ENCODE measurements at regions not wholly inside any gene's neighbourhood (a gene's known extent, or its start where the extent isn't known, plus 50 kb on each side); places are given as distances from the start of the nearest gene placed in this dataset.

DNA sequence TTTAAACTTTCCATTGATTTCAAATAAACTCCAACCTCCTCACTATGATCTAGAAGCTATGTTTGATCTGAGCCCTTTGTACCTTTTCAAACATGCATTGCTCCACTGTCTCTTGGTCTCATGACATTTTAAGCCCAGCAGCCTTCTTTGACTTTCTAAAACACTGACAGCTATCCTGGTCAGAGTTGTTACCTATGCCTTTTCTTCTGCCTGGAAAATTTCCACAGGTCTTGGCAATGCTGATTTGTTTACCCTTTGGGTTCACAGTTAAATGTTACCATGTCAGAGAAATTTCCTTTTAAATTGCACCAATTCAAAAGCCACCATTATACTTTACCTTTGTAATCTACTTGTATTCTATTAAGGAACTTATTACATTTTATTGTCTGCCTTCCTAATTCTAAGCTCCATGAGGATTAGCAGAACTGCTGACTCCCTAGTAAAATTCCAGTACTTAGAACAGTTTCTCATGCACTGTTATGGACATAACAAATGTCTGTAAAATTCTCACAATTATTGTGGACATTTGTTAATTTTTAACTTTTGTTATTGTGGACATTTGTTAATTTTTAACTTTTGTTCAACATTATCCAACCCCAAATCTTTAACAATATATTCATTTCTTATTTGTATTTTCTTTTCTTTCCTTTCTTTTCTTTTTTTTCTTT lies 1064.4 kb downstream of the NCAM2 start:
- H3K4me1 Mint-ChIP-seq, result no peaks in the 10 kb centered on the region
- intact Hi-C loops (cut with micrococcal nuclease), result no loop called here
- peaks cover 5% of the 10 kb centered on the region for H3K9me3 Mint-ChIP-seq
- no peak overlapping the region for H3K4me3 Mint-ChIP-seq
- DNase-seq, result no peak
- H3K36me3 Mint-ChIP-seq (ENCODE audit: low read depth), result no peaks in the 10 kb centered on the region
- H3K27me3 Mint-ChIP-seq, result no peaks in the 10 kb centered on the region
- H3K27ac Mint-ChIP-seq, result no peak overlapping the region

DNA sequence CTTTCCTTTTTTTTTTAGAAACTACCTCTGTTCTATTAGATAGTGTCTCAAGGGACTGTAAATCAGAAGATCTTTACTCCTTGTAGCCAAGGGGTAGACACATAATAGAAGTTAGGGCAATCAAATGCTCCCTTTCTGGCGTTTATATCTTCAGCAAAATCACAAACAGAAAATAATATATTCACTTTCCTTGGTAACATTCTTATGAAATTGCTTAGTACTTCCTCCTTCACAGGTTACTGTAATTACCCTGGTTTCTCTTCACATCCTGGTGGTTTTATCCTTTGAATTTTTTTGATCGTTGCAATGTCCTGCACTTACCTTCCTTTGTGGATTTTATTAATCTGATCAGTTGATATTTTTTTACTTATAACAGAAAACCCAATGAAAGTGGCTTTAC lies 1064.9 kb downstream of the NCAM2 start:
- no peak for DNase-seq
- Mint-ChIP-seq H3K27ac (no peak overlapping the region), H3K4me3 (no peak overlapping the region), H3K9me3 (peaks cover 5% of the 10 kb centered on the region), H3K4me1 (no peaks in the 10 kb centered on the region), H3K36me3 (ENCODE audit: low read depth) (no peaks in the 10 kb centered on the region), H3K27me3 (no peaks in the 10 kb centered on the region)
- intact Hi-C loops (cut with micrococcal nuclease), result no loop called here

DNA sequence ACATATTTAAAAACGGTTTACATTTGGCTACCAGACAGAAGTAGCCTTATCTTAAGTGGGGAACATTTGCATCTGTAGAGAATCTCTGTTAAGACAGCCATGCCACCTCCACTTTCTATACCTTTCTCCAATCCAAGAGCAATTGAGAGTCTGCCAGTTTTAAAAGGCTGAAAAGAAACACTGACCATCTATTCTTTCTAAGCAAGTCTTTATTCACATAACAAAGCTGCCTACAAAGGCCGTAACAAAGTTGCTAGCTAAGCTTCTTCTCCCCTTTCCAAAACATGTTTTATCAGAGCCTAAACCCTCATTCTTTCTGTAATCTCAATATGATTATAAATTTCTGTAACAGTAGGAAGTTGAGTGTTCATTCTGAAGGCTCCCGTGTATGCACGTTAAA lies 1078.3 kb downstream of the NCAM2 start:
- no peaks in the 10 kb centered on the region for H3K4me1 Mint-ChIP-seq
- no peaks in the 10 kb centered on the region for H3K9me3 Mint-ChIP-seq
- H3K27ac Mint-ChIP-seq, result no peak overlapping the region
- no peaks in the 10 kb centered on the region for H3K27me3 Mint-ChIP-seq
- no peak for DNase-seq
- no peak overlapping the region for H3K4me3 Mint-ChIP-seq
- H3K36me3 Mint-ChIP-seq (ENCODE audit: low read depth), result no peaks in the 10 kb centered on the region
- intact Hi-C loops (cut with micrococcal nuclease), result no loop called here

DNA sequence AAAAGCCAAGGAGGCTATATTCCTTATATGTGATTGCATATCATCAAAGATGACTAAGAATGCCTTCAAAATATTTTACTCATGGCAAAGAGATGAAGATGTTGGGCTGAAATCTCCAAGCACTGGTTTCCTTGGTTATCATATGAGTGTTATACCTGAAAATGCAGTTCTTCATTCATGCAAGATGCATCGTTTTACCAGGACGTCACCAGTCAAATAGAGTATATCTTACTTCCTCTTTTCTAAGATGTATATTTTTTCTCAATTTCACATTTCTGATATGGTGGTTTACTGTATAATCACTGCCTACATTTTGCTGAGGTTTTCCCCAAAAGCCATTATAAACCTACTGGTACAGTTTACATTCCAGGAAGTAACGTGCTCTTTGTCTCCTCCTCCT lies 1085.7 kb downstream of the NCAM2 start:
- Mint-ChIP-seq H3K9me3 (no peaks in the 10 kb centered on the region), H3K36me3 (ENCODE audit: low read depth) (no peaks in the 10 kb centered on the region), H3K27me3 (no peaks in the 10 kb centered on the region), H3K4me3 (no peak overlapping the region), H3K4me1 (no peaks in the 10 kb centered on the region), H3K27ac (no peak overlapping the region)
- intact Hi-C loops (cut with micrococcal nuclease), result no loop called here
- DNase-seq, result no peak

DNA sequence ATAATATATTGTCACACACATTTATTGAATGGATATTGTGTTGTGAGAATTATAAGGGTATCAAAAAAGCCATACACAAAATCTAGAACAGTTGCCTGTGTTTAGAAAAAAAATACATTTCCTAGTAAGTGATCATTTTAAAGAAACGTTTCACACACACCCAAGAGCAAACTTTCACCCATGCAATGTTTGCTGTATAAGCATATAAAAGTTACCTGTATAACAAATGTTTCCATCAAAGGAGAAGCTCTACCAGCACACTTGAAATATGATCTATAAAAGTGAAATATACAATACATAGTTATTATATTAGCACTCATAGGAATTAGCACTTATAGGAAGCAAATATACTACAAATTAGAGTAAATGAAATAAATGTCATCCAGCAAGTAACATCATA lies 1098.1 kb downstream of the NCAM2 start:
- intact Hi-C loops (cut with micrococcal nuclease), result no loop called here
- no peaks in the 10 kb centered on the region for H3K36me3 Mint-ChIP-seq (ENCODE audit: low read depth)
- DNase-seq, result no peak
- H3K9me3 Mint-ChIP-seq, result no peaks in the 10 kb centered on the region
- H3K27ac Mint-ChIP-seq, result no peak overlapping the region
- no peak overlapping the region for H3K4me3 Mint-ChIP-seq
- H3K27me3 Mint-ChIP-seq, result no peaks in the 10 kb centered on the region
- H3K4me1 Mint-ChIP-seq, result no peaks in the 10 kb centered on the region

DNA sequence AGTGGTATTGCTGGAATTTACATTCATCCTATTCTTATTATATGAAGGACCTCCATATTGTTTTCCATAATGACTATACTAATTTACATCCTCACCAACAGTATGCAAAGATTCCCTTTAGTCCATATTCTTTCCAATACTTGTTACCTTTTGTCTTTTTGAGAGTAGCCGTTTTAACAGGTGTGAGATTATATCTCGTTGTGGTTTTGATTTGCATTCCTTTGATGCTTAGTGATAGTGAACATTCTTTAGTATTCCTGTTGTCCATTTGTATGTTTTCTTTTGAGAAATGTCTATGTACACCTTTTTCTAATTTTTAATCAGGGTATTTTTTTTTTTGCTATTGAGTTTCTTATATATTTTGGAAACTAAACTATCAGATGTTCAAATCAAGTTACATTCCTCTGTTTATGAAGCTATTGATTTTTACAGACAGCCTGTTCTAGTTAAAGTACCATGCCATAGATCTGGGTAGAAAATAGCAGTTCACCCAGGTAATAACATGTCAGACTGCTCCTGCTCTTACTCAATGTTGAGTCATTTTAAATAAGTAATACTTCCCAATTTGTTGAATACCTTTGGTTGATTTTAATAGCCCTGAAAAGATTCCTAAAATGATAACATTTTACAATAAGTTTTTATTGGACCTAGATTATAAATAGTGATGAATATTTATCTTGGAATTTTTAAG lies 1108.7 kb downstream of the NCAM2 start:
- Mint-ChIP-seq H3K4me1 (no peaks in the 10 kb centered on the region), H3K4me3 (no peak overlapping the region), H3K36me3 (ENCODE audit: low read depth) (no peaks in the 10 kb centered on the region), H3K27ac (no peak overlapping the region), H3K9me3 (no peaks in the 10 kb centered on the region), H3K27me3 (no peaks in the 10 kb centered on the region)
- intact Hi-C loops (cut with micrococcal nuclease), result no loop called here
- DNase-seq, result no peak

DNA sequence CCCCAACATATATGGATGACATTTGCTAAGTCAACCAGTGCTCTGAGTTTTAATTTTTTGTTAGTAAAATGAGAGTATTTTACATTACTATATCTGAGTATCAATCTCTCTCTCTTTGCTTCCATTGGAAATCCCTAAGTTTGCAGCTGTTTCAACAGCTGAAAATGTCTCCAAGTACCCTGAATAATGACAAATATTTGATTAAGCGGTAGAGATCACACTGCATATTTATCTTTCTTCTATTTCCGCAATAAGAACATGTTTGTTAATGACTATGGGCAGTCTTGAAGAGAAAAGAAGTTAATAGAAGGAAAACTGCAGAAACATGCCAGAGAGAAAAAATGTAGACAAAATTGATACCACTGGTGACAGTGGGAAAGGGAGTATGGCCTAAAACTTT lies 1117.5 kb downstream of the NCAM2 start:
- Mint-ChIP-seq H3K27ac (no peak overlapping the region), H3K9me3 (peaks cover 3% of the 10 kb centered on the region), H3K4me3 (no peak overlapping the region), H3K27me3 (no peaks in the 10 kb centered on the region), H3K36me3 (ENCODE audit: low read depth) (no peaks in the 10 kb centered on the region), H3K4me1 (no peaks in the 10 kb centered on the region)
- no peak for DNase-seq
- intact Hi-C loops (cut with micrococcal nuclease), result no loop called here

DNA sequence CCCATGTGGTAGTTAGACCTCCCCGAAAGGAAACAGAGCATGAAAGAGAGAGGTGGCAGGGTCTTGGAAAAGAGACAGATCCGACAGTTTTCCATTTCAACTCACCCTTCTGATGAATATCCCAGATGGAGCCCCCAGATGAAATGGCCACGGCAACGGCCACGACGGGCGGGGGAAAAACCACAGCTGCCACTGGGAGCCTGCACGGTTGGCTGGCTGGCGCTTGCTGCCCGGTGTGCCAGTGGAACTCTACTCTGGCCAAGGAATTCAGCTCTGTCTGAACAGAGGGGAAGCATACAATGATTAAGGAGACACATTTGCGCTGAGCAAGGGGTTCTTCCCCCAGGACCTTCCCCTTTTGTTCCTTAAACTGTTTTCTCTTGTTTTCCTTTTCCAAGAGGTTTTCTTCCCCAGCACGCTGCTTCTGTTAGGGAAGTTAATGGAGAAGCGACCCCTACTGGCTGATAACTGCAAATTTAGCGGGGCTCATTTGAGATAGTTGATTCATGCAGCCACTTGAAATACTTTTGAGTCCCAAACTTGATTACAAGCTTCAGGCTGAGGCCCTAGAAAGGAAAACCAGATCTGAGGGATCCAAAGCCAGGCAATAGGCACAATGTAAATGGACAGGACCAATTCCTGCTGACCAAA lies 1122.5 kb downstream of the NCAM2 start:
- intact Hi-C loops (cut with micrococcal nuclease), result no loop called here
- no peak for DNase-seq
- H3K27ac Mint-ChIP-seq, result no peak overlapping the region
- H3K4me1 Mint-ChIP-seq, result no peaks in the 10 kb centered on the region
- H3K27me3 Mint-ChIP-seq, result no peaks in the 10 kb centered on the region
- H3K4me3 Mint-ChIP-seq, result no peak overlapping the region
- H3K36me3 Mint-ChIP-seq (ENCODE audit: low read depth), result no peaks in the 10 kb centered on the region
- no peaks in the 10 kb centered on the region for H3K9me3 Mint-ChIP-seq

DNA sequence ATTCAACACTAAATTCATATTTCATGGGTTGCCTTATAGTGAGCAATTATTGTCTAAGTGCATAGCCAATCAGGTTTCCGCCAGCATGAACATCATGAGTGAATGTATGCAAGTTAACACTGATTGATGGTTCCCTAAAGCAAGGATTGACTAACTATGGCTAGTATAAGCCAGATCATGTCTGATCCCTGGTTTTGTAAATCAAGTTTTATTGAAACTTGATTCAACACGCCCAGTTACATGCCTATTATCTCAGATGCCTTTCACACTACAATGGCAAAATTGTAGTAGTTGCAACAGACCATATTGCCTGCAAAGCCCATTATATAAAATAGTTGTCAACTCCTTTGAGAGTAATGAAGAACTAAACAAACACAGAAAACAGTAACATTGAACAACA lies 1127.4 kb downstream of the NCAM2 start:
- Mint-ChIP-seq H3K9me3 (no peaks in the 10 kb centered on the region), H3K36me3 (ENCODE audit: low read depth) (no peaks in the 10 kb centered on the region), H3K4me3 (no peak overlapping the region), H3K27me3 (no peaks in the 10 kb centered on the region), H3K27ac (no peak overlapping the region), H3K4me1 (no peaks in the 10 kb centered on the region)
- intact Hi-C loops (cut with micrococcal nuclease), result no loop called here
- DNase-seq, result no peak

DNA sequence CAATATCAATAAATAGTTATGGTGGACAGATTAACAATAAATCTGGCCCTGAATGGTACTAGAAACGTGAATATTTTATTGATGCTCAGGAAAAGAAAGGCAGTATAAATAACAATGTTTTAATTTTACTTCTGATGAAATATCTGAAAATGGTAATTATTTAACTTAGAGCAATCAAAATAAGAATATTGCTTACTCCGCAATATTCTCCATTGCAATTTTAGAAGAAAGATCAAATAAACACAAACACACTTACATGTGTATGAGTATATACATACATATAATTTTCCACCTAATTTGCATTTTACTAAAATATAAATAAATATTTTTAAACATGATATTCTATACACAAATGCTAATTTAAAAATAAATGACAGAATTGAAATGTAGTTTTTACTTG lies 1130.5 kb downstream of the NCAM2 start:
- no peak overlapping the region for H3K27ac Mint-ChIP-seq
- no peaks in the 10 kb centered on the region for H3K27me3 Mint-ChIP-seq
- H3K9me3 Mint-ChIP-seq, result no peaks in the 10 kb centered on the region
- H3K36me3 Mint-ChIP-seq (ENCODE audit: low read depth), result no peaks in the 10 kb centered on the region
- no peak overlapping the region for H3K4me3 Mint-ChIP-seq
- no peaks in the 10 kb centered on the region for H3K4me1 Mint-ChIP-seq
- intact Hi-C loops (cut with micrococcal nuclease), result no loop called here
- DNase-seq, result no peak

DNA sequence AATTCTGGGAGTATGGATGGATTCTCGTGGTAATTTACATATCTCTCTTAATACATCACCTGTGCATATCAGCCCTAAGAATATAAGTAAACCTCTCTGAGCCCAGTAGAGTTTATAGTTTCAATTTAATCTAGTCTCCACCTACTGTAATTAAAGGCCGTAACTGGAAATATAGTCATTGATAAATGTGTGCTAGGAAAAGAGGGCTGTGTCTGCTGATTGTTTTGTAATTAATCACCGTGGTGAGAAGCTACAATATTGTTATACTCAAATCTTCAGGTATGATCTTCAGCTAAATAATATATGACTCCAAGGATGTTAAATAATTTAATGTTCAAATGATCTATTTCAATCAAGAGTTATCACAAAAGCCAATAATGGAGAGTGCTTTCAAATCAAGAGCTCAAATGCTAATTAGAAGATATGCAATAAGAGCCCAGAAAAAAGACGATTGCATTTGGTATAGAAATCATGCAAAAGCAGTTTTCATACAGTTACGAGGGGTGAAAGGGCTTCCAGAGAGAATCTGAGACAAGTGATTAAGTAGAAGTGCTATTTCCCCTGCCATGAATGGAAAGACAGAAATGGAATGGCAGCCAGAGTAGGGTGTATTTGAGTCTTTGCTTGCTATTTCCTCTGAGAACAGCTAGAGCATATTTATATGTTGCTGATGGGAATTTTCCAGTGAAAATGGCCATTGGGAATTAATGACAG lies 1134.3 kb downstream of the NCAM2 start:
- DNase-seq, result no peak
- H3K36me3 Mint-ChIP-seq (ENCODE audit: low read depth), result no peaks in the 10 kb centered on the region
- intact Hi-C loops (cut with micrococcal nuclease), result no loop called here
- no peaks in the 10 kb centered on the region for H3K9me3 Mint-ChIP-seq
- no peak overlapping the region for H3K27ac Mint-ChIP-seq
- no peaks in the 10 kb centered on the region for H3K4me1 Mint-ChIP-seq
- no peak overlapping the region for H3K4me3 Mint-ChIP-seq
- no peaks in the 10 kb centered on the region for H3K27me3 Mint-ChIP-seq

DNA sequence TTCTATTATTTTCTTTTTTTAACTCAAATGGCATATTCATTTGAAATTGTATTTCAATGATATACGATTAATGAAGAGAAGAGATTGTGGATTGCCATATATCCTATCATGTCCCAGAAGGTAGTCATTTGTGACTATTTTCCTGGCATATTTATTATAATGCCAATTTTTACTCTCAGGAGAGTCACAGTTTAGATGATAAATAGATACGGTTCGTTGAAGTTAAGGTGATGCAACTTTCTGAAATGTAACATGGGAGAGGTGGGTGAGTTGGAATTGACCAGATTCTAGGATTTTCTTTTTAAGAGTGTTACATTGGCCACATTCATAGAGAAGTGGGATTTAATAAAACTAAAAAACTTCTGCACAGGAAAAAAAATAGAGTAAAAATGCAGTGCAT lies 1138.5 kb downstream of the NCAM2 start:
- Mint-ChIP-seq H3K9me3 (no peaks in the 10 kb centered on the region), H3K4me3 (no peak overlapping the region), H3K27ac (no peak overlapping the region), H3K36me3 (ENCODE audit: low read depth) (no peaks in the 10 kb centered on the region), H3K4me1 (no peaks in the 10 kb centered on the region), H3K27me3 (no peaks in the 10 kb centered on the region)
- no peak for DNase-seq
- intact Hi-C loops (cut with micrococcal nuclease), result no loop called here

DNA sequence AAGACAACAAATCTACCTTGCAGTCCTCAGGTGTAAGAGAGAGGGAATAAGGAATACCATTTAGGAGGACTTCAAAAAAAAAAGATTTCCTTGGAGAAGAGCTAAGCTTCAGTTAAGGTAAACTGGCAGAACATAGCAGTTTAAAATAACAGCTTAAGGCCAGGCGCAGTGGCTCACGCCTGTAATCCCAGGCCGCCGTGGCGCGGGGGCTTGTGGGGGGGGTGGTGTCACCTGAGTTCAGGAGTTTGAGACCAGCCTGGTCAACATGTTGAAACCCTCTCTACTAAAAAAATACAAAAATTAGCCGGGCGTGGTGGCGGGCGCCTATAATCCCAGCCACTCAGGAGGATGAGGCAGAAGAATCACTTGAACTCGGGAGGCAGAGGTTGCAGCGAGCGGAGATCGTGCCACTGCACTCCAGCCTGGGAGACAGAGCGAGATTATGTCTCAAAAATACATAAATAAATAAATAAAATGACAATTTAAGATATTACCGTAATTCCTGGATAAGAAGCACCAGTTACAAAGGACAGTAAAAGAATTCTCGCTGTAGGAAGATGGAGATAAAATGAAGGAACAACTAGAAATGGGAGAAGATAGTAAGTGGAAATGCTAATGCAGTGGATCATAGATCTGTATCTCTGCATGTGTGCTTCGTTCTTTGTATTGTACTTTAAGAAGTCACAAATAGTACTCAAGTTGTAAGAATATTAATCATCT lies 1140.2 kb downstream of the NCAM2 start:
- Mint-ChIP-seq H3K27me3 (no peaks in the 10 kb centered on the region), H3K36me3 (ENCODE audit: low read depth) (no peaks in the 10 kb centered on the region), H3K27ac (no peak overlapping the region), H3K4me1 (no peaks in the 10 kb centered on the region), H3K9me3 (no peaks in the 10 kb centered on the region), H3K4me3 (no peak overlapping the region)
- intact Hi-C loops (cut with micrococcal nuclease), result no loop called here
- DNase-seq, result no peak

DNA sequence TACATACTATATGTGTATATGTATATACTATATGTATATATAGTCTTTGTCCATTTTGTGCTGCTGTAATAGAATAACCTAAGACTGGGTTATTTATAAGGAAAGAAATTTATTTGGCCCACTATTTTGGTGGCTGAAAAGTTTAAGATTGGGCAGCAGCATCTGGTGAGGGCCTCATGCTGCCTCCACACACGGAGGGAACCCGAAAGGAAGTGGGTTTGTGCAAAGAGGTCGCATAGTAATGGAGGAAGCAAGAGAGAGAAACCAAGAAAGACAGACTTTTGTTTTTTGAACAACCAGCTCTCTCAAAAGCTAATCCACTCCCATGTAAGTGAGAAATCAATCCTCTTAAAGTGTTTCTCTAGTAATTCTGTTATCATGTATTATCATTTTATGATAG lies 1147.3 kb downstream of the NCAM2 start:
- no peak for DNase-seq
- H3K9me3 Mint-ChIP-seq, result no peaks in the 10 kb centered on the region
- intact Hi-C loops (cut with micrococcal nuclease), result no loop called here
- no peaks in the 10 kb centered on the region for H3K36me3 Mint-ChIP-seq (ENCODE audit: low read depth)
- no peaks in the 10 kb centered on the region for H3K4me1 Mint-ChIP-seq
- H3K27me3 Mint-ChIP-seq, result no peaks in the 10 kb centered on the region
- H3K4me3 Mint-ChIP-seq, result no peak overlapping the region
- H3K27ac Mint-ChIP-seq, result no peak overlapping the region
